ENCODE measurements at regions not wholly inside any gene's neighbourhood (a gene's known extent, or its start where the extent isn't known, plus 50 kb on each side); places are given as distances from the start of the nearest gene placed in this dataset.

DNA sequence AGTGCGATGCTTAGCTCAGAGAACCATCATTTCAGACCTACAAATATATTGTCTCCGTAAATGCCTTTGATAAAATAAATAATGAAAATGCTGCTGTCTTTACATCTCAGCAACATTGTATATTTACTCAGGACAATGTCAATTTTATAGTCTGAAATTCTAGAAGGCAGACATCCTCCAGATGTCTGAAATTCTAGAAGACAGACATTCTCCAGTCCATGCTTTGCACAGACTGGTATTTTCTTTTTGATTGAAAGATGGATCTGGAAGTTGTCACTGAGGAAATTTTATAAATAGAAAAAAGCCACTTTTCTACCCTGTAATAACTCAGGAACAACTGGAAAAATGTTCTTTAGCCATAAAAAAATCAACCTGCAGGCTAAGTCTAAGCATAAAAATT, 2293.3 kb downstream of the PCDH9 start:
- Histone ChIP-seq H3K27ac (ENCODE audit: insufficient read depth in 1 of 2, low read depth in 1 of 2, low read length in 2 of 2, poor library complexity in 1 of 2, severe bottlenecking in 2 of 2) (no peak overlapping the region), H3K36me3 (ENCODE audit: control insufficient read depth in 4 of 4, insufficient read depth in 4 of 4, low read length in 3 of 4) (no peaks in the 10 kb centered on the region), H3K4me1 (ENCODE audit: control extremely low read depth in 1 of 4, control insufficient read depth in 4 of 4, insufficient read depth in 4 of 4, low read length in 3 of 4) (no peaks in the 10 kb centered on the region), H3K27me3 (replicated peaks in 2 of 5; ENCODE audit: control insufficient read depth in 4 of 5, insufficient read depth in 5 of 5, low read length in 4 of 5) (no peaks in the 10 kb centered on the region), H3K9me3 (ENCODE audit: control extremely low read depth in 1 of 5, control insufficient read depth in 4 of 5, insufficient read depth in 2 of 5, low read depth in 1 of 5, low read length in 4 of 5) (no peaks in the 10 kb centered on the region), H3K4me3 (ENCODE audit: control insufficient read depth in 1 of 7, extremely low read depth in 1 of 7, insufficient read depth in 4 of 7, low read depth in 2 of 7, low read length in 6 of 7) (no peak overlapping the region)
- CTCF ChIA-PET, result no interaction called here
- WGBS (ENCODE audit: insufficient coverage), result no CpG with 5 or more reads among the region's 2 CpGs
- no peak for DNase-seq
- POLR2A ChIA-PET, result interaction anchor here (0.6 kb wide), 1 partner anchor 1941 kb away, joined by 3 read pairs; no protein-coding TSS in a partner anchor

DNA sequence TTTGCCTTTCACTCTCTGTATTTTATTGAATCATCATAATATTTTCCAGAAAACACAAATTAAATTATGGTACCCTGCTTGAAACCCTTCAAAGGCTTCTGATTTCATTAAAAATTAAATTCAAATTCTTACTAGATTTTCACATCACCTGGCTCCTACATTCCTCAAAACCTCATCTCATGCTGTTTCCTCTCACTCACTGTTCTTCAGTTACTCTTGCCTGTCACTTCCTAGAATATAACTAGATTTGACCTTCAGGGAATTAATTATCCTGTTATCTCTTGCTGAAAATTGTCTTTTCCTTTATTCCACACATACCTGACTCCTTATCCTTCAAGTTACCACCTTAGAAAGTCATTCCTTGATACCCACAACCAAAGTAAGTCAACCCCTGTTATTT, 2294.7 kb downstream of the PCDH9 start:
- H3K4me3 ChIP-seq (ENCODE audit: control insufficient read depth in 1 of 7, extremely low read depth in 1 of 7, insufficient read depth in 4 of 7, low read depth in 2 of 7, low read length in 6 of 7), result no peak overlapping the region
- no peaks in the 10 kb centered on the region for H3K36me3 ChIP-seq (ENCODE audit: control insufficient read depth in 4 of 4, insufficient read depth in 4 of 4, low read length in 3 of 4)
- no peaks in the 10 kb centered on the region for H3K27me3 ChIP-seq (replicated peaks in 2 of 5; ENCODE audit: control insufficient read depth in 4 of 5, insufficient read depth in 5 of 5, low read length in 4 of 5)
- no peaks in the 10 kb centered on the region for H3K4me1 ChIP-seq (ENCODE audit: control extremely low read depth in 1 of 4, control insufficient read depth in 4 of 4, insufficient read depth in 4 of 4, low read length in 3 of 4)
- H3K27ac ChIP-seq (ENCODE audit: insufficient read depth in 1 of 2, low read depth in 1 of 2, low read length in 2 of 2, poor library complexity in 1 of 2, severe bottlenecking in 2 of 2), result no peak overlapping the region
- DNase-seq, result no peak
- CTCF ChIA-PET, result no interaction called here
- no peaks in the 10 kb centered on the region for H3K9me3 ChIP-seq (ENCODE audit: control extremely low read depth in 1 of 5, control insufficient read depth in 4 of 5, insufficient read depth in 2 of 5, low read depth in 1 of 5, low read length in 4 of 5)
- POLR2A ChIA-PET, result no interaction called here

DNA sequence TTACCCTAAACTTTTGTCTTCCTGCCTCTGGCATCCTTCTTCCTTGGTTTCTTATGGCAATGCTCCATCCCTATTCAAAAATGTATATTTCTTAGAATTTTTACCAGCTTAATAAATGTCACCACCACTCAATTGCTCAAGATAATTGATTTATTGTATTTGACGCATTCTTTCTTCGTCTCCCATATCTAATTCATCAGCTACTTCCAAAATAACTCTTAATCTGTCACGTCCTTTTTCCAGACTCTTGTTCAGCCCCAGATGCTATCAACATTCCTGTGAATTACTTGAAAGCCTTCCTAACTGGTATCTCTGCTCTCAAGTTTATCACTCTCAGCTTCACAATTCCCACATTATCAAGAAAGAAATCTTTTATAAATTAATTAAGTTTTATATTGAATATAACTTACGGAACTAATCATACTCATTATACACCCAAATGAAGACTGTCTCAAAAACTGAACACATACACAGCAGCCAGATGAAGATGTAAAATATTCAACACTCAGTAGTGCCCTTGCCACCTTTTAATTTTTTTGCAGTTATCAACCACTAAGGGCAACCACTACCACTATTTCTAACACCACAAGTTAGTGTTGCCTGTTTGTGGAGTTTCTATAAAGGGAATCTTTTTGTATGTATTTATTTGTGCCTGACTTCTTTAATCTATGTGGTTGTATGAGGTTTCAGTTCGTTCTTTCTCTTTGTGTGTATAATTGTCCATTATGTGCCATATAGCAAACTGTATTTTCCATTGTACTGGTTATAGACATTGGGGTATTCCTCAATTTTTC, 2295.4 kb downstream of the PCDH9 start:
- H3K27me3 ChIP-seq (replicated peaks in 2 of 5; ENCODE audit: control insufficient read depth in 4 of 5, insufficient read depth in 5 of 5, low read length in 4 of 5), result no peaks in the 10 kb centered on the region
- no peaks in the 10 kb centered on the region for H3K4me1 ChIP-seq (ENCODE audit: control extremely low read depth in 1 of 4, control insufficient read depth in 4 of 4, insufficient read depth in 4 of 4, low read length in 3 of 4)
- WGBS (ENCODE audit: insufficient coverage), result 94% methylated on average over 3 of the region's 5 CpGs
- POLR2A ChIA-PET, result no interaction called here
- no peak overlapping the region for H3K27ac ChIP-seq (ENCODE audit: insufficient read depth in 1 of 2, low read depth in 1 of 2, low read length in 2 of 2, poor library complexity in 1 of 2, severe bottlenecking in 2 of 2)
- no peak overlapping the region for H3K4me3 ChIP-seq (ENCODE audit: control insufficient read depth in 1 of 7, extremely low read depth in 1 of 7, insufficient read depth in 4 of 7, low read depth in 2 of 7, low read length in 6 of 7)
- H3K9me3 ChIP-seq (ENCODE audit: control extremely low read depth in 1 of 5, control insufficient read depth in 4 of 5, insufficient read depth in 2 of 5, low read depth in 1 of 5, low read length in 4 of 5), result no peaks in the 10 kb centered on the region
- no peaks in the 10 kb centered on the region for H3K36me3 ChIP-seq (ENCODE audit: control insufficient read depth in 4 of 4, insufficient read depth in 4 of 4, low read length in 3 of 4)
- CTCF ChIA-PET, result no interaction called here
- DNase-seq, result no peak

- CTCF ChIA-PET, result no interaction called here
- Histone ChIP-seq H3K4me1 (ENCODE audit: control extremely low read depth in 1 of 4, control insufficient read depth in 4 of 4, insufficient read depth in 4 of 4, low read length in 3 of 4) (no peaks in the 10 kb centered on the region), H3K9me3 (ENCODE audit: control extremely low read depth in 1 of 5, control insufficient read depth in 4 of 5, insufficient read depth in 2 of 5, low read depth in 1 of 5, low read length in 4 of 5) (peaks cover 0 to 3% (median 0%) of the 10 kb centered on the region in 5 experiments), H3K36me3 (ENCODE audit: control insufficient read depth in 4 of 4, insufficient read depth in 4 of 4, low read length in 3 of 4) (no peaks in the 10 kb centered on the region), H3K4me3 (ENCODE audit: control insufficient read depth in 1 of 7, extremely low read depth in 1 of 7, insufficient read depth in 4 of 7, low read depth in 2 of 7, low read length in 6 of 7) (no peak overlapping the region), H3K27ac (ENCODE audit: insufficient read depth in 1 of 2, low read depth in 1 of 2, low read length in 2 of 2, poor library complexity in 1 of 2, severe bottlenecking in 2 of 2) (no peak overlapping the region), H3K27me3 (replicated peaks in 2 of 5; ENCODE audit: control insufficient read depth in 4 of 5, insufficient read depth in 5 of 5, low read length in 4 of 5) (no peaks in the 10 kb centered on the region)
- no peak for DNase-seq
- POLR2A ChIA-PET, result no interaction called here
These were observed 2299.5 kb downstream of the PCDH9 start for GRCh38 chr13:64930636-64931035.

DNA sequence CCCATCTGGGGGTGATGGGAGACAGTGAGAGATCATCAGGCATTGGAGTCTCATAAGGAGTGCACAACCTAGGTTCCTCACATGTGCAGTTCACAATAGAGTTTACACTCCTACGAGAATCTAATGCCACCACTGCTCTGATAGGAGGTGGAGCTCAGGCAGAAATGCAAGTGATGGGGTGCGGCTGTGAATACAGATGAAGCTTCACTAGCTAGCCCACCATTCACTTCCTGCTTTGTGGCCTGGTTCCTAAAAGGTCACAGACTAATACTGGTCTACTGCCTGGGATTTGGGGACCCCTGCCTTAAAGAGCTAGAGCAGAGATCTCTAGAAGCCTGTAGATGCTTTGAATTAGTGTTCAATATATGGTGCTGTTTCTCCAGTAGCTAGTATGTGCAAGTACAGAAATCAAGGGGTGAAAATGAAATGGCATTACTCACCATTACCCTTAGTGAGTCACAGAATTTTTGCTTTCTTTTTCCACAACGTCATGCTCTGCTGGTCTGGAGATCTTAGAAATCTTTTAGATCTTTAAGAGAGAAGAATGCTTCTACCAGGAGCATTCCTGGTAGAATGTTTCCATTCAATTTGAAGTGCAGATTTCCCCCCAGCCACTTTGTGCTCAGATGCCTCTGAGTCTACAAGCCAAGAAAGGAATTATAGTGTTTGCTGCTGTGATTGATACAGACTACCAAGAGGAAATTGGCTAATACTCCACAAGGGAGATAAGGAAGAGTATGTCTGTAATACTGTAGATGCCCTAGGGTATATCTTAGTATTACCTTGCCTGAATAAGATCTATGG, 2301.2 kb downstream of the PCDH9 start:
- Histone ChIP-seq H3K27me3 (replicated peaks in 2 of 5; ENCODE audit: control insufficient read depth in 4 of 5, insufficient read depth in 5 of 5, low read length in 4 of 5) (no peaks in the 10 kb centered on the region), H3K9me3 (ENCODE audit: control extremely low read depth in 1 of 5, control insufficient read depth in 4 of 5, insufficient read depth in 2 of 5, low read depth in 1 of 5, low read length in 4 of 5) (peaks cover 0 to 4% (median 0%) of the 10 kb centered on the region in 5 experiments), H3K4me1 (ENCODE audit: control extremely low read depth in 1 of 4, control insufficient read depth in 4 of 4, insufficient read depth in 4 of 4, low read length in 3 of 4) (no peaks in the 10 kb centered on the region), H3K36me3 (ENCODE audit: control insufficient read depth in 4 of 4, insufficient read depth in 4 of 4, low read length in 3 of 4) (no peaks in the 10 kb centered on the region), H3K4me3 (ENCODE audit: control insufficient read depth in 1 of 7, extremely low read depth in 1 of 7, insufficient read depth in 4 of 7, low read depth in 2 of 7, low read length in 6 of 7) (no peak overlapping the region), H3K27ac (ENCODE audit: insufficient read depth in 1 of 2, low read depth in 1 of 2, low read length in 2 of 2, poor library complexity in 1 of 2, severe bottlenecking in 2 of 2) (no peak overlapping the region)
- WGBS (ENCODE audit: insufficient coverage), result 80% methylated on average over 3 of the region's 3 CpGs
- ChIA-PET POLR2A (no interaction called here), CTCF (no interaction called here)
- peak in 1 of 3 donors; percentile 3 for DNase-seq

DNA sequence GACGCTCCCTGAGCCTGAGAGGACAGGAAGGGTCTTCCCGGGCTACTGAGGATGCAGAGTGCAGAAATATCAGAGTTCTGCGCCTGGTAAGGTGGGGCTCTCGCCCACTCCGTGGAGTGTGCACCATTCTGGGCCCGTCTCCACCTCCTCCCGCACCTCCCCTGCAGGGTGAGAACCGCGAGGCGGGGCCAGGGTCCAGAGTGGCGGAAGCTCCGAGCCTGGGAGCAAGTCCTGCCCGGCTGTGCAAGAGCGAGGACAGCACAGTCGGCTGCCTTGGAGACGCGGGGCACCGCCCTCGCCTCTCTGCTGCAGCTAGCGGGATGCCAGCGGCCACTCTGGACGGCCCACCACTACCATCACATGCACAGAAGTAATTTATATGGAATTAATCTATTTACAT, 2304.4 kb downstream of the PCDH9 start:
- Histone ChIP-seq H3K36me3 (ENCODE audit: control insufficient read depth in 4 of 4, insufficient read depth in 4 of 4, low read length in 3 of 4) (no peaks in the 10 kb centered on the region), H3K4me3 (ENCODE audit: control insufficient read depth in 1 of 7, extremely low read depth in 1 of 7, insufficient read depth in 4 of 7, low read depth in 2 of 7, low read length in 6 of 7) (no peak overlapping the region), H3K4me1 (ENCODE audit: control extremely low read depth in 1 of 4, control insufficient read depth in 4 of 4, insufficient read depth in 4 of 4, low read length in 3 of 4) (no peaks in the 10 kb centered on the region), H3K9me3 (ENCODE audit: control extremely low read depth in 1 of 5, control insufficient read depth in 4 of 5, insufficient read depth in 2 of 5, low read depth in 1 of 5, low read length in 4 of 5) (peaks cover 0 to 4% (median 0%) of the 10 kb centered on the region in 5 experiments), H3K27ac (ENCODE audit: insufficient read depth in 1 of 2, low read depth in 1 of 2, low read length in 2 of 2, poor library complexity in 1 of 2, severe bottlenecking in 2 of 2) (no peak overlapping the region), H3K27me3 (replicated peaks in 2 of 5; ENCODE audit: control insufficient read depth in 4 of 5, insufficient read depth in 5 of 5, low read length in 4 of 5) (no peaks in the 10 kb centered on the region)
- CTCF ChIA-PET, result no interaction called here
- no peak for DNase-seq
- 99% methylated on average over 9 of the region's 22 CpGs for WGBS (ENCODE audit: insufficient coverage)
- POLR2A ChIA-PET, result no interaction called here

DNA sequence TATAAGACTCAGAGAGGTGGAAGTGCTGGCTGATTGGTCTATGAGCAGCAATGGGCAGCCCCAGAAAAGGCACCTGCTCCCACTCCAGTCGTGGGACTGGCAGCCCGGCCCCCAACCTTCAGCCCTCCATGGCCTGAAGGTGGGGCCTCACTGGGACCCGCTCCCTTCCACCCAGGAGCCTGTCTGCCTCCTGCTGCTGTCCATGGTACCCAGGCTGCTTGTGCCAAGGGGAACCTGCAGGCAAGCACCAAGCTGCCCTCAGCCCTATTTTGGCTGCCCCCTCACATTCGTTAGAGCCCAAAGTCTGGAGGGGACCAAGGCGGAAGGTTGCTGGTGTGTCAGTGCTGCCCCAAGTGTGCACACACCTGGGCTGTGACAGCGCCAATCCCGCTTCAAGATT, 2304.9 kb downstream of the PCDH9 start:
- no peak overlapping the region for H3K4me3 ChIP-seq (ENCODE audit: control insufficient read depth in 1 of 7, extremely low read depth in 1 of 7, insufficient read depth in 4 of 7, low read depth in 2 of 7, low read length in 6 of 7)

More for the DNA sequence above, 2304.9 kb downstream of the PCDH9 start:
- no peak overlapping the region for H3K27ac ChIP-seq (ENCODE audit: insufficient read depth in 1 of 2, low read depth in 1 of 2, low read length in 2 of 2, poor library complexity in 1 of 2, severe bottlenecking in 2 of 2)
- 95% methylated on average over 6 of the region's 7 CpGs for WGBS (ENCODE audit: insufficient coverage)
- H3K27me3 ChIP-seq (replicated peaks in 2 of 5; ENCODE audit: control insufficient read depth in 4 of 5, insufficient read depth in 5 of 5, low read length in 4 of 5), result no peaks in the 10 kb centered on the region
- no peaks in the 10 kb centered on the region for H3K36me3 ChIP-seq (ENCODE audit: control insufficient read depth in 4 of 4, insufficient read depth in 4 of 4, low read length in 3 of 4)
- POLR2A ChIA-PET, result no interaction called here
- H3K4me1 ChIP-seq (ENCODE audit: control extremely low read depth in 1 of 4, control insufficient read depth in 4 of 4, insufficient read depth in 4 of 4, low read length in 3 of 4), result no peaks in the 10 kb centered on the region
- DNase-seq, result no peak
- CTCF ChIA-PET, result no interaction called here
- peaks cover 0 to 4% (median 0%) of the 10 kb centered on the region in 5 experiments for H3K9me3 ChIP-seq (ENCODE audit: control extremely low read depth in 1 of 5, control insufficient read depth in 4 of 5, insufficient read depth in 2 of 5, low read depth in 1 of 5, low read length in 4 of 5)
